ENCODE measurements at regions not wholly inside any gene's neighbourhood (a gene's known extent, or its start where the extent isn't known, plus 50 kb on each side); places are given as distances from the start of the nearest gene placed in this dataset.

GRCh38 chr2:20531633-20532262 is 84.9 kb downstream of the RHOB start:
- Mint-ChIP-seq H3K4me3 (no peak overlapping the region), H3K9me3 (no peaks in the 10 kb centered on the region), H3K36me3 (ENCODE audit: low read depth) (no peaks in the 10 kb centered on the region), H3K4me1 (ENCODE audit: low read depth) (no peaks in the 10 kb centered on the region), H3K27ac (no peak overlapping the region), H3K27me3 (peaks cover 2% of the 10 kb centered on the region)
- DNase-seq, result no peak

- no peak overlapping the region for H3K4me3 Mint-ChIP-seq
- H3K9me3 Mint-ChIP-seq, result no peaks in the 10 kb centered on the region
- H3K27ac Mint-ChIP-seq, result no peak overlapping the region
- no peak for DNase-seq
- no peaks in the 10 kb centered on the region for H3K4me1 Mint-ChIP-seq (ENCODE audit: low read depth)
- no peaks in the 10 kb centered on the region for H3K36me3 Mint-ChIP-seq (ENCODE audit: low read depth)
- H3K27me3 Mint-ChIP-seq, result peaks cover 2% of the 10 kb centered on the region
Measured at GRCh38 chr2:20532634-20533437, 86.0 kb downstream of the RHOB start.

- Mint-ChIP-seq H3K4me1 (ENCODE audit: low read depth) (no peaks in the 10 kb centered on the region), H3K9me3 (no peaks in the 10 kb centered on the region), H3K27ac (no peak overlapping the region), H3K36me3 (ENCODE audit: low read depth) (no peaks in the 10 kb centered on the region), H3K4me3 (no peak overlapping the region), H3K27me3 (peaks cover 2% of the 10 kb centered on the region)
- DNase-seq, result no peak
Measured at GRCh38 chr2:20533993-20534622, 87.2 kb downstream of the RHOB start.

GRCh38 chr2:20534913-20535801 is 88.3 kb downstream of the RHOB start:
- no peaks in the 10 kb centered on the region for H3K4me1 Mint-ChIP-seq (ENCODE audit: low read depth)

GRCh38 chr2:20536619-20537422 is 89.9 kb downstream of the RHOB start:
- H3K27me3 Mint-ChIP-seq, result peaks cover 2% of the 10 kb centered on the region
- H3K9me3 Mint-ChIP-seq, result no peaks in the 10 kb centered on the region
- H3K4me3 Mint-ChIP-seq, result no peak overlapping the region
- H3K36me3 Mint-ChIP-seq (ENCODE audit: low read depth), result no peaks in the 10 kb centered on the region
- H3K4me1 Mint-ChIP-seq (ENCODE audit: low read depth), result no peaks in the 10 kb centered on the region
- DNase-seq, result no peak
- no peak overlapping the region for H3K27ac Mint-ChIP-seq

More at GRCh38 chr2:20534913-20535801, 88.3 kb downstream of the RHOB start:
- Mint-ChIP-seq H3K27ac (no peak overlapping the region), H3K4me3 (no peak overlapping the region), H3K27me3 (peaks cover 2% of the 10 kb centered on the region), H3K36me3 (ENCODE audit: low read depth) (no peaks in the 10 kb centered on the region), H3K9me3 (no peaks in the 10 kb centered on the region)
- DNase-seq, result no peak

GRCh38 chr2:20537423-20538307 is 90.8 kb downstream of the RHOB start:
- Mint-ChIP-seq H3K4me1 (ENCODE audit: low read depth) (no peaks in the 10 kb centered on the region), H3K36me3 (ENCODE audit: low read depth) (no peaks in the 10 kb centered on the region), H3K27me3 (peaks cover 6% of the 10 kb centered on the region), H3K4me3 (no peak overlapping the region), H3K27ac (no peak overlapping the region), H3K9me3 (no peaks in the 10 kb centered on the region)
- DNase-seq, result no peak

- no peaks in the 10 kb centered on the region for H3K4me1 Mint-ChIP-seq (ENCODE audit: low read depth)
- H3K27ac Mint-ChIP-seq, result no peak overlapping the region
- DNase-seq, result no peak
- H3K4me3 Mint-ChIP-seq, result no peak overlapping the region
- H3K9me3 Mint-ChIP-seq, result no peaks in the 10 kb centered on the region
- H3K27me3 Mint-ChIP-seq, result peaks cover 7% of the 10 kb centered on the region
- no peaks in the 10 kb centered on the region for H3K36me3 Mint-ChIP-seq (ENCODE audit: low read depth)
Measured at GRCh38 chr2:20538308-20539132, 91.6 kb downstream of the RHOB start.

GRCh38 chr2:20539133-20539719 is 92.4 kb downstream of the RHOB start:
- H3K27me3 Mint-ChIP-seq, result peaks cover 5% of the 10 kb centered on the region
- H3K4me1 Mint-ChIP-seq (ENCODE audit: low read depth), result no peaks in the 10 kb centered on the region
- H3K27ac Mint-ChIP-seq, result no peak overlapping the region
- no peaks in the 10 kb centered on the region for H3K9me3 Mint-ChIP-seq
- H3K36me3 Mint-ChIP-seq (ENCODE audit: low read depth), result no peaks in the 10 kb centered on the region
- no peak for DNase-seq
- H3K4me3 Mint-ChIP-seq, result no peak overlapping the region

GRCh38 chr2:20539776-20540586 is 93.1 kb downstream of the RHOB start:
- Mint-ChIP-seq H3K4me3 (no peak overlapping the region), H3K4me1 (ENCODE audit: low read depth) (no peaks in the 10 kb centered on the region), H3K27me3 (peaks cover 5% of the 10 kb centered on the region), H3K27ac (no peak overlapping the region), H3K9me3 (no peaks in the 10 kb centered on the region), H3K36me3 (ENCODE audit: low read depth) (no peaks in the 10 kb centered on the region)
- DNase-seq, result no peak

- H3K4me1 Mint-ChIP-seq (ENCODE audit: low read depth), result no peaks in the 10 kb centered on the region
- DNase-seq, result no peak
- H3K9me3 Mint-ChIP-seq, result no peaks in the 10 kb centered on the region
- H3K36me3 Mint-ChIP-seq (ENCODE audit: low read depth), result no peaks in the 10 kb centered on the region
- H3K27ac Mint-ChIP-seq, result no peak overlapping the region
- no peak overlapping the region for H3K4me3 Mint-ChIP-seq
- peaks cover 5% of the 10 kb centered on the region for H3K27me3 Mint-ChIP-seq
Measured at GRCh38 chr2:20540587-20541293, 93.9 kb downstream of the RHOB start.

- H3K27me3 Mint-ChIP-seq, result peaks cover 5% of the 10 kb centered on the region
Measured at GRCh38 chr2:20541294-20541640, 94.4 kb downstream of the RHOB start.

More at GRCh38 chr2:20541294-20541640, 94.4 kb downstream of the RHOB start:
- no peaks in the 10 kb centered on the region for H3K4me1 Mint-ChIP-seq (ENCODE audit: low read depth)
- H3K36me3 Mint-ChIP-seq (ENCODE audit: low read depth), result no peaks in the 10 kb centered on the region
- no peak for DNase-seq
- no peaks in the 10 kb centered on the region for H3K9me3 Mint-ChIP-seq
- no peak overlapping the region for H3K27ac Mint-ChIP-seq
- H3K4me3 Mint-ChIP-seq, result no peak overlapping the region

Measured in activated T-cell treated with anti-CD3 and anti-CD28 coated beads, Interleukin-2, amount 50 U/mL, for 24 hours (primary cell).